ENCODE measurements at regions not wholly inside any gene's neighbourhood (a gene's known extent, or its start where the extent isn't known, plus 50 kb on each side); places are given as distances from the start of the nearest gene placed in this dataset.

- Histone ChIP-seq H3K4me1 (ENCODE audit: control insufficient read depth in 1 of 2, insufficient read depth in 2 of 2, low read length in 2 of 2) (peaks cover 12 to 15% of the 10 kb centered on the region in 2 experiments), H2BK120ac (ENCODE audit: insufficient read depth, low read length, poor library complexity) (no peak overlapping the region), H3K36me3 (ENCODE audit: control insufficient read depth in 1 of 2, insufficient read depth in 2 of 2, low read length in 2 of 2) (no peaks in the 10 kb centered on the region), H2BK12ac (ENCODE audit: low read length) (no peak overlapping the region), H3K18ac (ENCODE audit: low read length) (no peak overlapping the region), H3K27me3 (ENCODE audit: insufficient read depth, low read length) (no peaks in the 10 kb centered on the region), H3K9ac (ENCODE audit: low read length) (no peak overlapping the region), H4K12ac (ENCODE audit: low read depth, low read length) (no peak overlapping the region), H3K4me3 (ENCODE audit: low read depth, low read length) (no peak overlapping the region), H3K9me3 (ENCODE audit: insufficient read depth, low read depth, low read length) (peaks cover 2% of the 10 kb centered on the region), H3K79me1 (ENCODE audit: low read length) (peaks cover 1% of the 10 kb centered on the region), H4K8ac (ENCODE audit: low read depth, low read length) (no peak overlapping the region), H4K91ac (ENCODE audit: low read depth, low read length) (no peak overlapping the region), H2AK5ac (ENCODE audit: low read length) (no peak overlapping the region), H2AFZ (ENCODE audit: insufficient read depth, low read length, poor library complexity) (no peak overlapping the region), H2BK5ac (ENCODE audit: low read depth, low read length, poor library complexity) (no peak overlapping the region), H3K79me2 (ENCODE audit: control insufficient read depth, insufficient read depth, low read length, poor library complexity) (no peaks in the 10 kb centered on the region), H3K4ac (ENCODE audit: low read depth, low read length) (no peak overlapping the region), H3K23ac (ENCODE audit: low read length) (no peak overlapping the region), H3K4me2 (ENCODE audit: low read length) (no peak overlapping the region), H3K27ac (ENCODE audit: low read depth, low read length) (no peak overlapping the region), H3K14ac (ENCODE audit: low read length) (no peak overlapping the region)
- DNase-seq = no peak
- no CpG with 5 or more reads among the region's 2 CpGs for WGBS (ENCODE audit: extremely low coverage, insufficient coverage, insufficient read length)
Measured at GRCh38 chr14:97329701-97330100, 532.5 kb downstream of the VRK1 start.

- Histone ChIP-seq H3K9me3 (ENCODE audit: insufficient read depth, low read depth, low read length) (peaks cover 2% of the 10 kb centered on the region), H2AFZ (ENCODE audit: insufficient read depth, low read length, poor library complexity) (no peak overlapping the region), H3K27me3 (ENCODE audit: insufficient read depth, low read length) (no peaks in the 10 kb centered on the region), H2BK5ac (ENCODE audit: low read depth, low read length, poor library complexity) (peak overlapping the region; percentile 54), H2BK120ac (ENCODE audit: insufficient read depth, low read length, poor library complexity) (no peak overlapping the region), H3K79me1 (ENCODE audit: low read length) (peaks cover 1% of the 10 kb centered on the region), H3K4me2 (ENCODE audit: low read length) (peak overlapping the region; percentile 22), H4K8ac (ENCODE audit: low read depth, low read length) (no peak overlapping the region), H3K4me1 (ENCODE audit: control insufficient read depth in 1 of 2, insufficient read depth in 2 of 2, low read length in 2 of 2) (peaks cover 12 to 13% of the 10 kb centered on the region in 2 experiments), H4K91ac (ENCODE audit: low read depth, low read length) (peak overlapping the region; percentile 42), H3K9ac (ENCODE audit: low read length) (no peak overlapping the region), H3K4ac (ENCODE audit: low read depth, low read length) (no peak overlapping the region), H4K12ac (ENCODE audit: low read depth, low read length) (no peak overlapping the region), H3K23ac (ENCODE audit: low read length) (no peak overlapping the region), H3K4me3 (ENCODE audit: low read depth, low read length) (no peak overlapping the region), H3K14ac (ENCODE audit: low read length) (peak overlapping the region; percentile 33), H3K36me3 (ENCODE audit: control insufficient read depth in 1 of 2, insufficient read depth in 2 of 2, low read length in 2 of 2) (no peaks in the 10 kb centered on the region), H3K79me2 (ENCODE audit: control insufficient read depth, insufficient read depth, low read length, poor library complexity) (no peaks in the 10 kb centered on the region), H2AK5ac (ENCODE audit: low read length) (no peak overlapping the region), H2BK12ac (ENCODE audit: low read length) (peak overlapping the region; percentile 80), H3K27ac (ENCODE audit: low read depth, low read length) (no peak overlapping the region), H3K18ac (ENCODE audit: low read length) (no peak overlapping the region)
- DNase-seq = peak; percentile 71 to 81
- WGBS (ENCODE audit: extremely low coverage, insufficient coverage, insufficient read length) = no CpG with 5 or more reads among the region's 3 CpGs
Measured at GRCh38 chr14:97331058-97331457, 533.9 kb downstream of the VRK1 start.

GRCh38 chr14:97331526-97331925, 534.3 kb downstream of the VRK1 start:
- H3K18ac ChIP-seq (ENCODE audit: low read length) = no peak overlapping the region
- H2AK5ac ChIP-seq (ENCODE audit: low read length) = no peak overlapping the region
- peaks cover 1% of the 10 kb centered on the region for H3K79me1 ChIP-seq (ENCODE audit: low read length)
- H4K12ac ChIP-seq (ENCODE audit: low read depth, low read length) = no peak overlapping the region
- H3K4ac ChIP-seq (ENCODE audit: low read depth, low read length) = no peak overlapping the region
- no peak overlapping the region for H4K8ac ChIP-seq (ENCODE audit: low read depth, low read length)
- peak overlapping the region; percentile 28 for H3K4me2 ChIP-seq (ENCODE audit: low read length)
- peaks cover 2% of the 10 kb centered on the region for H3K9me3 ChIP-seq (ENCODE audit: insufficient read depth, low read depth, low read length)
- no peak overlapping the region for H2BK12ac ChIP-seq (ENCODE audit: low read length)
- no peak overlapping the region for H2BK120ac ChIP-seq (ENCODE audit: insufficient read depth, low read length, poor library complexity)
- H3K79me2 ChIP-seq (ENCODE audit: control insufficient read depth, insufficient read depth, low read length, poor library complexity) = no peaks in the 10 kb centered on the region
- H2AFZ ChIP-seq (ENCODE audit: insufficient read depth, low read length, poor library complexity) = no peak overlapping the region
- no peak overlapping the region for H3K14ac ChIP-seq (ENCODE audit: low read length)
- H3K27ac ChIP-seq (ENCODE audit: low read depth, low read length) = peak overlapping the region; percentile 45
- H3K36me3 ChIP-seq (ENCODE audit: control insufficient read depth in 1 of 2, insufficient read depth in 2 of 2, low read length in 2 of 2) = no peaks in the 10 kb centered on the region
- peak; percentile 94 to 97 for DNase-seq
- H3K9ac ChIP-seq (ENCODE audit: low read length) = no peak overlapping the region
- no CpG with 5 or more reads among the region's 3 CpGs for WGBS (ENCODE audit: extremely low coverage, insufficient coverage, insufficient read length)
- H3K4me1 ChIP-seq (ENCODE audit: control insufficient read depth in 1 of 2, insufficient read depth in 2 of 2, low read length in 2 of 2) = peaks cover 12 to 13% of the 10 kb centered on the region in 2 experiments
- no peak overlapping the region for H3K4me3 ChIP-seq (ENCODE audit: low read depth, low read length)
- no peaks in the 10 kb centered on the region for H3K27me3 ChIP-seq (ENCODE audit: insufficient read depth, low read length)
- H3K23ac ChIP-seq (ENCODE audit: low read length) = no peak overlapping the region
- H2BK5ac ChIP-seq (ENCODE audit: low read depth, low read length, poor library complexity) = no peak overlapping the region
- H4K91ac ChIP-seq (ENCODE audit: low read depth, low read length) = no peak overlapping the region

GRCh38 chr14:97336179-97336578, 539.0 kb downstream of the VRK1 start:
- Histone ChIP-seq H3K4me1 (ENCODE audit: control insufficient read depth in 1 of 2, insufficient read depth in 2 of 2, low read length in 2 of 2) (peaks cover 5% of the 10 kb centered on the region in 2 experiments), H2AFZ (ENCODE audit: insufficient read depth, low read length, poor library complexity) (no peak overlapping the region), H3K27ac (ENCODE audit: low read depth, low read length) (no peak overlapping the region), H3K4me3 (ENCODE audit: low read depth, low read length) (no peak overlapping the region), H3K4ac (ENCODE audit: low read depth, low read length) (no peak overlapping the region), H3K27me3 (ENCODE audit: insufficient read depth, low read length) (no peaks in the 10 kb centered on the region), H3K18ac (ENCODE audit: low read length) (no peak overlapping the region), H4K8ac (ENCODE audit: low read depth, low read length) (no peak overlapping the region), H3K23ac (ENCODE audit: low read length) (no peak overlapping the region), H2BK12ac (ENCODE audit: low read length) (no peak overlapping the region), H3K14ac (ENCODE audit: low read length) (no peak overlapping the region), H3K36me3 (ENCODE audit: control insufficient read depth in 1 of 2, insufficient read depth in 2 of 2, low read length in 2 of 2) (no peaks in the 10 kb centered on the region), H3K79me1 (ENCODE audit: low read length) (peaks cover under 1% of the 10 kb centered on the region), H3K79me2 (ENCODE audit: control insufficient read depth, insufficient read depth, low read length, poor library complexity) (no peaks in the 10 kb centered on the region), H4K12ac (ENCODE audit: low read depth, low read length) (no peak overlapping the region), H4K91ac (ENCODE audit: low read depth, low read length) (no peak overlapping the region), H2BK5ac (ENCODE audit: low read depth, low read length, poor library complexity) (no peak overlapping the region), H2AK5ac (ENCODE audit: low read length) (no peak overlapping the region), H2BK120ac (ENCODE audit: insufficient read depth, low read length, poor library complexity) (no peak overlapping the region), H3K9ac (ENCODE audit: low read length) (no peak overlapping the region), H3K4me2 (ENCODE audit: low read length) (no peak overlapping the region), H3K9me3 (ENCODE audit: insufficient read depth, low read depth, low read length) (peaks cover 2% of the 10 kb centered on the region)
- no CpG with 5 or more reads among the region's 1 CpG for WGBS (ENCODE audit: extremely low coverage, insufficient coverage, insufficient read length)
- no peak for DNase-seq
